Psoas muscle (tissue), 7 donors: ENCODE measurements at regions not wholly inside any gene's neighbourhood (a gene's known extent, or its start where the extent isn't known, plus 50 kb on each side); places are given as distances from the start of the nearest gene placed in this dataset.
A peak's percentile ranks its signal among the peaks of the same experiment; 100 is the strongest.

Experiments used
- ATAC-seq, 4 donors: fragments of 200-7000 bp; cut with Tn5 transposase; one replicate each; pipeline ENCODE4 v1.9.1; 2020; ENCODE audit warnings: moderate library complexity in 3 of 4, mild to moderate bottlenecking in 2 of 4
- DNase-seq, 2 donors: peaks; one replicate each; pipeline ENCODE4 v3.0.0-alpha.2; 2020
- H3K27ac ChIP-seq: fragments of 200-600 bp; one replicate; pipeline ENCODE4 v1.8.0; 2022
- H3K27me3 ChIP-seq, 3 donors: fragments of 200-600 bp in 1 of 3; one replicate each; pipeline versions ENCODE4 v1.6.1 to v1.8.0; 2013 to 2022; ENCODE audit warnings: low read length in 2 of 3, mild to moderate bottlenecking in 2 of 3, moderate library complexity in 1 of 3; ENCODE audit not compliant: insufficient read depth in 3 of 3
- H3K36me3 ChIP-seq, 2 donors: fragments of 200-600 bp in 1 of 2; one replicate each; pipeline versions ENCODE4 v1.6.1 to v1.8.0; 2013 to 2022; ENCODE audit warnings: low read depth in 1 of 2, mild to moderate bottlenecking in 1 of 2, moderate library complexity in 1 of 2; ENCODE audit not compliant: insufficient read depth in 1 of 2
- H3K4me1 ChIP-seq: fragments of 200-600 bp; one replicate; pipeline ENCODE4 v1.8.0; 2022
- H3K4me3 ChIP-seq: fragments of 200-600 bp; one replicate; pipeline ENCODE4 v1.8.0; 2022; ENCODE audit warnings: mild to moderate bottlenecking
- H3K9me3 ChIP-seq: fragments of 200-600 bp; one replicate; pipeline ENCODE4 v1.8.0; 2022
- WGBS, 3 donors: extraction: QIAGEN DNeasy Blood & Tissue Kit; methylation state at CpG; one replicate each; pipeline versions ENCODE4 v1.1.6 to v1.1.7; 2013; 5-methylcytosine and 5-hydroxymethylcytosine counted together
- intact Hi-C, 2 donors: fragments of 100-400 bp; cut with DNase I; formaldehyde crosslinking; loops; one replicate each; pipeline versions ENCODE4 v1.11.0 to v1.14.2; 2022
- TF ChIP-seq, protein P1 (sequence below): fragments of 200-600 bp; IDR thresholded peaks from one replicate; pipeline ENCODE4 v1.8.0; 2022; ENCODE audit warnings: antibody characterized with exemption
- donor health status: healthy with polysubstance abuse.
- donor health status: DM: no; HTN: no; CAD: no; lungs with moderate emphysema.
- donor health status: Bipolar disorder and iron deficiency.
- donor health status: healthy.
- donor health status: DM: yes; HTN: yes; CAD: no.
- donor health status: DM: no; HTN: no; CAD: no.
- donor health status: DM: yes; HTN: yes; CAD: no.

- TF ChIP-seq, protein P1, sequence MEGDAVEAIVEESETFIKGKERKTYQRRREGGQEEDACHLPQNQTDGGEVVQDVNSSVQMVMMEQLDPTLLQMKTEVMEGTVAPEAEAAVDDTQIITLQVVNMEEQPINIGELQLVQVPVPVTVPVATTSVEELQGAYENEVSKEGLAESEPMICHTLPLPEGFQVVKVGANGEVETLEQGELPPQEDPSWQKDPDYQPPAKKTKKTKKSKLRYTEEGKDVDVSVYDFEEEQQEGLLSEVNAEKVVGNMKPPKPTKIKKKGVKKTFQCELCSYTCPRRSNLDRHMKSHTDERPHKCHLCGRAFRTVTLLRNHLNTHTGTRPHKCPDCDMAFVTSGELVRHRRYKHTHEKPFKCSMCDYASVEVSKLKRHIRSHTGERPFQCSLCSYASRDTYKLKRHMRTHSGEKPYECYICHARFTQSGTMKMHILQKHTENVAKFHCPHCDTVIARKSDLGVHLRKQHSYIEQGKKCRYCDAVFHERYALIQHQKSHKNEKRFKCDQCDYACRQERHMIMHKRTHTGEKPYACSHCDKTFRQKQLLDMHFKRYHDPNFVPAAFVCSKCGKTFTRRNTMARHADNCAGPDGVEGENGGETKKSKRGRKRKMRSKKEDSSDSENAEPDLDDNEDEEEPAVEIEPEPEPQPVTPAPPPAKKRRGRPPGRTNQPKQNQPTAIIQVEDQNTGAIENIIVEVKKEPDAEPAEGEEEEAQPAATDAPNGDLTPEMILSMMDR, result no peak
- no peaks in the 10 kb centered on the region for H3K36me3 ChIP-seq
- 88 to 89% (median 88%) methylated on average over 11 of the region's 11 CpGs for WGBS, 3 donors
- H3K4me3 ChIP-seq, result no peak overlapping the region
- no peaks in the 10 kb centered on the region for H3K9me3 ChIP-seq
- intact Hi-C loops, result no loop called here
- DNase-seq (no peak), ATAC-seq (no peak)
- no peaks in the 10 kb centered on the region for H3K4me1 ChIP-seq
- no peak overlapping the region for H3K27ac ChIP-seq
- H3K27me3 ChIP-seq, result no peaks in the 10 kb centered on the region
Observed at GRCh38 chr17:77769762-77770161, 188.7 kb upstream of the TNRC6C start.

GRCh38 chr17:77770331-77771105 is 188.0 kb upstream of the TNRC6C start:
- Histone ChIP-seq H3K4me3 (no peak overlapping the region), H3K36me3 (no peaks in the 10 kb centered on the region), H3K4me1 (no peaks in the 10 kb centered on the region), H3K27me3 (no peaks in the 10 kb centered on the region), H3K27ac (no peak overlapping the region), H3K9me3 (no peaks in the 10 kb centered on the region)
- TF ChIP-seq, protein P1, result no peak
- 76 to 81% (median 76%) methylated on average over 17 of the region's 17 CpGs for WGBS, 3 donors
- no peak for ATAC-seq
- peak in 1 of 2 donors; percentile 34 for DNase-seq
- intact Hi-C loops, result no loop called here

GRCh38 chr17:77771145-77771544 is 187.4 kb upstream of the TNRC6C start:
- 93 to 97% (median 93%) methylated on average over 14 of the region's 14 CpGs for WGBS, 3 donors
- Histone ChIP-seq H3K27ac (no peak overlapping the region), H3K27me3 (no peaks in the 10 kb centered on the region), H3K4me3 (no peak overlapping the region), H3K36me3 (no peaks in the 10 kb centered on the region), H3K9me3 (no peaks in the 10 kb centered on the region), H3K4me1 (no peaks in the 10 kb centered on the region)
- intact Hi-C loops, result no loop called here
- DNase-seq, result no peak
- TF ChIP-seq, protein P1, result no peak
- no peak for ATAC-seq

- DNase-seq, result no peak
- WGBS, 3 donors, result 87 to 95% (median 95%) methylated on average over 7 to 9 of the region's 9 CpGs
- Histone ChIP-seq H3K27me3 (no peaks in the 10 kb centered on the region), H3K4me3 (no peak overlapping the region), H3K4me1 (no peaks in the 10 kb centered on the region), H3K36me3 (no peaks in the 10 kb centered on the region), H3K9me3 (no peaks in the 10 kb centered on the region), H3K27ac (no peak overlapping the region)
- no peak for ATAC-seq
- TF ChIP-seq, protein P1, result no peak
- intact Hi-C loops, result no loop called here
Observed at GRCh38 chr17:77771587-77771986, 186.9 kb upstream of the TNRC6C start.

DNA sequence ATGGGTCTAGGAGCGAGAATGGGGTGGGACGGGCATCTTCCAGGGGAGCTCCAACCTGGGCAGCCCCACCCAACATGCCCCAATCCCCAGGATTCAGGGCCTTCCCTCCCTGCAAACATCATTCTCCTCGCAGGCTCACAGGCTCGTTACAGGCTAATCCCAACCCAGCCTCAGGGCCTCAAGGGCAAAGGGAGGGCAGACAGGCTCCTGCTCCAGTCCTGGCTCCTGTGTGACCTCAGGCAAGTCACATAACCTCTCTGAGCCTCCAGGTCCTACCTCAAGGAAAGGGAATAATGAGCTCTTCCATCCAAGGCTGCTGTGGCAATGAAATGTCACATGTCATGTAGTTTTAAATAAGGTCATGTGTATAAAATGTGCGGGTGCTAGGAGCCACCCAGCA is 186.5 kb upstream of the TNRC6C start:
- Histone ChIP-seq H3K27me3 (no peaks in the 10 kb centered on the region), H3K4me1 (no peaks in the 10 kb centered on the region), H3K4me3 (no peak overlapping the region), H3K36me3 (no peaks in the 10 kb centered on the region), H3K27ac (no peak overlapping the region), H3K9me3 (no peaks in the 10 kb centered on the region)
- no peak for DNase-seq
- TF ChIP-seq, protein P1, result no peak
- 88 to 94% (median 93%) methylated on average over 5 of the region's 5 CpGs for WGBS, 3 donors
- intact Hi-C loops, result loop anchor here in 1 of 2 donors (2.0 kb wide), 1 partner anchor 241 kb away; no protein-coding TSS in a partner anchor
- no peak for ATAC-seq
